Fibroblast of the conjunctiva (primary cell): ENCODE measurements at regions not wholly inside any gene's neighbourhood (a gene's known extent, or its start where the extent isn't known, plus 50 kb on each side); places are given as distances from the start of the nearest gene placed in this dataset.
A peak's percentile ranks its signal among the peaks of the same experiment; 100 is the strongest.
"Not testable (repeated sequence)": the region's sequence is repeated elsewhere in the genome, so short reads cannot be mapped to it uniquely, and the experiment has no call there.

Experiments
- DNase-seq: peaks from one replicate; pipeline ENCODE4 v3.0.0-alpha.2; 2010; ENCODE audit warnings: low read depth

- no peak for DNase-seq
Measured at GRCh38 chr3:145266368-145266767, 894.6 kb downstream of the PLOD2 start.

DNA sequence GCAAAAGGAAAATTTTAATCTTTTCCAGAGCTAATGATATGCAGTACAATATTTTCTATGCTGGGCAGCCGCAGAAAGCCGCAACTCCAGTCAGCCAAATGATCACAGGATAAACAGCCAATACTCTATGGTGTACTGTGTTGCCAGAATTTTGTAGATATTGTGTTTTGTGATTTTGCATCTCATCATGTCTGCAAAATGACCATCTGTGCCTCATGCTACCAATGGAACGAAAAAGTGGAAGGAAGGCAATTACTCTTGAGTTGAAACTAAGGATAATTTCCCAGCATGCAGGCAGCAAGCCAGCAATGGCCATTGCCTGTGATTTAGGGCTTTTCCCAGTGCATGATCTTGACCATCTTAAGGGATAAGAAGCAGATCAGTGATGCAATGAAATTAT is 891.9 kb downstream of the PLOD2 start:
- no peak for DNase-seq

DNA sequence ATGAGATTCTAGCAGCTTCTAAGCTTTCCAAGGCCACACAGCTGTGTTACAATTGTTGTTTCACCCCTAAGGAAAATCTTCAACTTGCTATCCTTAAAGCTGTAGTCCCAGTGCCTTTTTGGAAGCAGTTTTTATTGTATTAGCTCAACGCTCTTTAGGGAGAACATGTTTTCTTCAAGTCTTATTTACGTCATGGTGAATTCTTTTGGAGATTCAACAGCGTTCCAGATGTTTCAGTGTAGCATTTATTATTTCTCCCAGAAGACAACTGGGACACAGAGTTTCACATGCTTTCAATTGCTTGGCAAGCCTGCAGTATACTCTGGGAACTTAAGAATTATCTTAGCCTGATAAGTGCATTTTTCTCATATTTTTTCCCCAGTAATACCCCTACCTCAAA is 888.3 kb downstream of the PLOD2 start:
- DNase-seq = peak; percentile 12

DNA sequence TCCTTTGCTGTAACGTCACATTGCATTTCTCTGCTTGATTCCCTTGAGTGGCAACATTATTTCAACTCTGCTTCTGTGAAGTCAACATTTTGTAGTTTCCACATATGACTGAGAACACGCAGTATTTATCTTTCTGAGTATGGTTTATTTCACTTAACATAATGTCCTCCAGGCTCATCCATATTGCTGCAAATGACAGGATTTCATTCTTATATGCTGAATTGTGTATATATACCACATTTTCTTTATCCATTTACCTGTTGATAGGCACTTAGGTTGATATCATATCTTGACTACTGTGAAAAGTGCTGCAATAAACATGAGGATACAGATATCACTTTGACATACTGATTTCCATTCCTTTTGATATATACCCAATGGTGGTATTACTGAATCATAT is 878.5 kb downstream of the PLOD2 start:
- DNase-seq = no peak

- no peak for DNase-seq
Measured at GRCh38 chr3:145286937-145287336, 874.0 kb downstream of the PLOD2 start.

DNA sequence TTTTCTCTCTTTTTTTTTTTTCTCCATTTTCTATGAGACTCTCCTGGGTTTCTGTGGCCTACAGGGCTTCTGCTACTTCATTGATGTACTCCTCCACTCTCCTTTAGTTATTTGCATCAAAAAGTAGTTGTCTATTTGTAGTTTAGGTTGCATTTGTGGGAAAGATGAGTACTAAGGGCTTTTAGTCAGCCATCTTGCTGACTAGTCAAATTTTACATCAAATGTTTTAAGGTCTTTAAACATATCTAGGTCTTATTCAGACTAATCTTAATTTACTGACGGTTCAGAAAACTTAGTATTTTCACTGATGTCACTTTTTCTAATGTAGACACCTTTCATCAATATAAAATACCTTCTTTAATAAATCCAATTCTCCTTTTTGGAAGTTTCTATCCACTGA is 871.0 kb downstream of the PLOD2 start:
- no peak for DNase-seq

- no peak for DNase-seq
Measured at GRCh38 chr3:145294572-145294971, 866.4 kb downstream of the PLOD2 start.

DNA sequence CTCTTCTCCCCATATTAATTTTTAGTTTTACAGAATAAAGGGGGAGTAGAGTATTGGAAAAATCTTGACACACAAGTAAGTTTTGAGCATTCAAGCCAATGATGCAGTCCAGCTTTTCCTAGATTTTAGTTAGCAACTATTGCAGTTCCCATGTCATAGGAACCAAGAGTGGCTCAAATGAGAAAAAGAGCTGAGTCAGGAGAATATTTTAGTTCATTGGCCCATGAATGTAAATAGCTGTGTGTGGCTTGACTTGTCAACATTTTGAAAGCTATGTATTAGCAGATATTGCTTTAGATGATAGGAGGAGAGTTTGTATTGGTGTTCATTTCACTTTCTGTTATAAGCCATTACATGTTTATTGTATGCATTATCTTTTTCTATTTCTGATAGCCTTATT is 853.7 kb downstream of the PLOD2 start:
- no peak for DNase-seq

DNA sequence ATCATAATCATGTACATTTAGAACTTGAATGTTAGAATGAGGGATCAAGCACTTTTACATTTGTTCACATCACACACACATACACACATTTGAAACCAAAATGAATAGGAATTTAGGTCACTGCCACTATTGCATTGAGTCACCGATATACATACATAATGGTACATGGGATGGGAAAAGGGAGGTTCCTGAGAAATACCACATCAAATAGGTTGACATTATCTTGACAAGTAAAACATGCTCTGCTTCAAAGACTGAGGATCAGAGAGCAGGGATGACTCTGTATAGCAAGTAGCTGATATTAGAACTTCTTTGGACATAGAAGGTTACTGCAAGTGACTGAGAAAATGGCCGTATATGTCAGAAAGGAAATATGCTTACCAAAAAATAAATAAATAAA is 847.2 kb downstream of the PLOD2 start:
- DNase-seq = no peak

DNA sequence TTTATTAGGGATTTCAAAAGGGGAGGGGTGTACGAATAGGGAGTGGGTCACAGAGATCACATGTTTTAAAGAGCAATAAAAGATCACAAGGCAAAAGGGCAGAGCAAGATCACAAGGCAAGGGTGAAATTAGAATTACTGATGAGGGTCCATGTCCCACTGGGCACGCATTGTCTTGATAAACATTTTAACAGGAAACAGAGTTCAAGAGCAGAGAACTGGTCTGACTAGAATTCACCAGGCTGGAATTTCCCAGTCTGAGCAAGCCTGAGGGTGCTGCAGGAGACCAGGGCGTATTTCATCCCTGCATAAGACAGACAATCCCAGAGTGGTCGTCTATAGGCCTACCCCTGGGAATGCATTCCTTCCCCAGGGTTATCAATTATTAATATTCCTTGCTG is 844.7 kb downstream of the PLOD2 start:
- DNase-seq = not testable (repeated sequence)

GRCh38 chr3:145326666-145327065 is 834.3 kb downstream of the PLOD2 start:
- no peak for DNase-seq

DNA sequence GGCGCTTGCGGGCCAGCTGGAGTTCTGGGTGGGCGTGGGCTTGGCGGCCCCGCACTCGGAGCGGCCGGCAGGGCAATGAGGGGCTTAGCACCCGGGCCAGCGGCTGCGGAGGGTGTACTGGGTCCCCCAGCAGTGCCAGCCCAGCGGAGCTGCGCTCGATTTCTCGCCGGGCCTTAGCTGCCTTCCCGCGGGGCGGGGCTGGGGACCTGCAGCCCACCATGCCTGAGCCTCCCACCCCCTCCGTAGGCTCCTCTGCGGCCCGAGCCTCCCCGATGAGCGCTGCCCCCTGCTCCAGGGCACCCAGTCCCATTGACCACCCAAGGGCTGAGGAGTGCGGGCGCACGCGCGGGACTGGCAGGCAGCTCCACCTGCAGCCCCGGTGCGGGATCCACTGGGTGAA is 827.6 kb downstream of the PLOD2 start:
- DNase-seq = not testable (repeated sequence)

- DNase-seq = no peak
Measured at GRCh38 chr3:145333931-145334330, 827.1 kb downstream of the PLOD2 start.

- DNase-seq = no peak
Measured at GRCh38 chr3:145355206-145355605, 805.8 kb downstream of the PLOD2 start.

GRCh38 chr3:145357453-145357852 is 803.5 kb downstream of the PLOD2 start:
- DNase-seq = no peak

DNA sequence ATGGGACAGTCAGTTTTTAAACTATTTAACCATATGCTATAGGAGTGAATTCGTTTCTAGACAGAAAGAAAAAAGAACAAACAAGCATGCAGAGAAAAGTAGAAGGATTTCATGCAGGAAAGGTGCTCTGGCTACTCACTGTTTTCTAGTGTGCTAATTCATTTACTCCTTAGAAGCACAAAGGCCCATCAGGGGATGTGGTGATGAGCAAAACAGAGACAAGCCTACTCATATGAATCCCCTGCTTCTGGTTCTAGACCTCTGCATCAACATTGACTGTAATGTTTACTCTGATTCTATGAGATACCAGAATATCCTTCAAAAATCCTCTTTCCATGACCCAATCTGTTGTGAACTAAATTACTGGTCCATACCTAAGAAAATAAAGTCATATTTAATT is 801.9 kb downstream of the PLOD2 start:
- no peak for DNase-seq

- DNase-seq = no peak
Measured at GRCh38 chr3:145368748-145369147, 792.2 kb downstream of the PLOD2 start.

GRCh38 chr3:145370870-145371269 is 790.1 kb downstream of the PLOD2 start:
- no peak for DNase-seq

DNA sequence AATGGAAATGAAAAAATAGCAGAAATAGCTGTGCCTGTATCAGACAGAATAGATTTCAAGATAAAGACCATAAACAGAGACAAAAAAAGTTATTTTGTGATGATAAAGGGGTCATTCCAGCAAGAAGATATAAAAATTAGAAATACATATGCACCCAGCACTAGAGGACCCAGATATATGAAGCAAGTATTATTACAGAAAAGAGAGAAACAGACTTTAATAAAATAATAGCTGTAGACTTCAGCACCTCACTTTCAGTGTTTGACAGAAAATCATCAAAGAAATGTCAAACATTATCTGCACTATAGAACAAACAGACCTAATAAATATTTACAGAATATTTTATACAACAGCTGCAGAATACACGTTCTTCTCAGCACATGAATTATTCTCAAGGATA is 783.7 kb downstream of the PLOD2 start:
- DNase-seq = no peak

DNA sequence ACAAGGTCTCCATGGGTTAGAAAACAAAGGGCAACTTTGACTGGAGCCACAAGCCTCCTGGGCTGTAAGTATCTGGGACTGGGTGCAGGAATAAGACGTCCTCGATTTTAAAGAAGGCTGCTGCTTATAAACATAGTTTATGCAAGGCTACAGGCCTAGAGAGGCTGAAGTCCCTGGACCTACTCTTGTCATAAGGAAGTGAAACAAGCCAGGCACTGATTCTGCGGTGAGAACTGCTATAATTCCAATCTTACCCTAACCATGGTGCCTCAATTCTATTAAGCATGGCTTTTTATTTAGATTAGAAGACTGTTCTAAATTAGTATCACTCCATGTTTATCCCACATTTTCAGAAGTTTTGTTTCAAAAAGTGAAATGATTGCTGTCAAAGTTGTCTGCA is 777.6 kb downstream of the PLOD2 start:
- DNase-seq = no peak

GRCh38 chr3:145384307-145384706 is 776.7 kb downstream of the PLOD2 start:
- DNase-seq = no peak

GRCh38 chr3:145387211-145387610 is 773.8 kb downstream of the PLOD2 start:
- no peak for DNase-seq

DNA sequence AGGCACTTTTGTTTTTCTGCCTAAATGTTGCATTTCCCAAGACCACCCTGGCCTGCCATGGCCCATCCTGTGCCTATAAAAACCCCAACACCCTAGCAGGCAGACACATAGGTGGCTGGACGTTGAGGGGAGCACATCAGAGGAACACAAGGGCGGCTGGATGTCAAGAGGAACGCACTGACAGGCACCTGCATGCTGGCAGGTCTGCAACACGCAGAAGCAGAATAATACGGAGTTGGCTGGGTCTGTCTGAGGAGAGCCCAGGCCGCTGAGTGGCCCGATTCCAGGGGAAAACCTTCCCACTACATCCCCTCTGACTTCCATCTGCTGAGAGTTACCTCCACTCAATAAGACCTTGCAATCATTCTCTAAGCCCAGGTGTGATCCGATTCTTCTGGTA is 765.6 kb downstream of the PLOD2 start:
- no peak for DNase-seq

DNA sequence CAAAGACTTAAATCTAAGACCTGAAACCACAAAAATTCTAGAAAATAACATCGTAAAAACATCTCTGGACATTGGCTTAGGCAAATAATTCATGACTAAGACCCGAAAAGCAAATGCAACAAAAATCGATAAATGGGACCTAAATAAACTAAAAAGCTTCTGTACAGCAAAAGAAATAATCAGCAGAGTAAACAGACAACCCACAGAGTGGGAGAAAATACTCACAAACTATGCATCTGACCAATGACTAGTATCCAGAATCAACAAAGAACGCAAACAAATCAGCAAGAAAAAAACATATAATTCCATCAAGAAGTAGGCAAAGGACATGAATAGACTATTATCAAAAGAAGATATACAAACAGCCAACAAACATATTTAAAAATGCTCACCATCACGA is 749.4 kb downstream of the PLOD2 start:
- DNase-seq = no peak

GRCh38 chr3:145417678-145418077 is 743.3 kb downstream of the PLOD2 start:
- DNase-seq = no peak
